ENCODE measurements at regions not wholly inside any gene's neighbourhood (a gene's known extent, or its start where the extent isn't known, plus 50 kb on each side); places are given as distances from the start of the nearest gene placed in this dataset.
"Not testable (repeated sequence)": the region's sequence is repeated elsewhere in the genome, so short reads cannot be mapped to it uniquely, and the experiment has no call there.

DNA sequence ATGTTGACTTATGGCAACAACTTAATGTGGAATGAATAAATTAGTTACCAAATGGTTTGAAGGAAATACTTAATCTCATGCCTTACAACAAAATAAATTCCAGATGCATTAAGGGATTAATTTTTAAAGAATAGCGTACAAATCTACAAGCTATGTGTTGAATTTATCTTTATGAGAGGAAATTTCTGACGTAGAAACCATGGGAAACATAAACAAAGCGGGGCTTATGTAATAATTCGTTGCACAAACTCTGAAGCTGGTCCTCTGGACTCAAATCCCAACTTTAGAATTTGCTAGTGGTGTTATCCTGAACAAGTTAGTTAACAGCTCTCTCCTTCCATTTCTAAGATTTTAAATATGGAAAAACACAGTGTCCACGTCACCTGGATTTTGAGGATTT lies 137.4 kb upstream of the CALCR start:
- no peaks in the 10 kb centered on the region for H3F3A ChIP-seq (ENCODE audit: insufficient read depth, low read length)
- H3K9me3 ChIP-seq (ENCODE audit: low read length): no peaks in the 10 kb centered on the region
- TF ChIP-seq, protein P1, sequence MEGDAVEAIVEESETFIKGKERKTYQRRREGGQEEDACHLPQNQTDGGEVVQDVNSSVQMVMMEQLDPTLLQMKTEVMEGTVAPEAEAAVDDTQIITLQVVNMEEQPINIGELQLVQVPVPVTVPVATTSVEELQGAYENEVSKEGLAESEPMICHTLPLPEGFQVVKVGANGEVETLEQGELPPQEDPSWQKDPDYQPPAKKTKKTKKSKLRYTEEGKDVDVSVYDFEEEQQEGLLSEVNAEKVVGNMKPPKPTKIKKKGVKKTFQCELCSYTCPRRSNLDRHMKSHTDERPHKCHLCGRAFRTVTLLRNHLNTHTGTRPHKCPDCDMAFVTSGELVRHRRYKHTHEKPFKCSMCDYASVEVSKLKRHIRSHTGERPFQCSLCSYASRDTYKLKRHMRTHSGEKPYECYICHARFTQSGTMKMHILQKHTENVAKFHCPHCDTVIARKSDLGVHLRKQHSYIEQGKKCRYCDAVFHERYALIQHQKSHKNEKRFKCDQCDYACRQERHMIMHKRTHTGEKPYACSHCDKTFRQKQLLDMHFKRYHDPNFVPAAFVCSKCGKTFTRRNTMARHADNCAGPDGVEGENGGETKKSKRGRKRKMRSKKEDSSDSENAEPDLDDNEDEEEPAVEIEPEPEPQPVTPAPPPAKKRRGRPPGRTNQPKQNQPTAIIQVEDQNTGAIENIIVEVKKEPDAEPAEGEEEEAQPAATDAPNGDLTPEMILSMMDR (IDR thresholded peaks at IDR 0.05; ENCODE audit: low read length): no peak
- TF ChIP-seq EZH2 (IDR thresholded peaks at IDR 0.05; ENCODE audit: borderline replicate concordance, low read length): no peak
- H3K9me2 ChIP-seq (ENCODE audit: low read depth, low read length): no peaks in the 10 kb centered on the region
- no peaks in the 10 kb centered on the region for H4K20me1 ChIP-seq (ENCODE audit: insufficient read depth, low read length)
- no peak overlapping the region for H3K4me2 ChIP-seq (ENCODE audit: low read length)
- H3K9ac ChIP-seq (ENCODE audit: low read length): no peak overlapping the region
- H3K4me3 ChIP-seq (ENCODE audit: low read depth, low read length, poor library complexity, severe bottlenecking): no peak overlapping the region
- H3K36me3 ChIP-seq (ENCODE audit: insufficient read depth, low read length): no peaks in the 10 kb centered on the region
- no peaks in the 10 kb centered on the region for H3K27me3 ChIP-seq (ENCODE audit: insufficient read depth, low read length)
- no peaks in the 10 kb centered on the region for H3K4me1 ChIP-seq (ENCODE audit: insufficient read depth, low read length, severe bottlenecking)
- no peaks in the 10 kb centered on the region for H3K79me2 ChIP-seq (ENCODE audit: insufficient read depth, low read length)
- H3K27ac ChIP-seq (ENCODE audit: low read depth, low read length, poor library complexity, severe bottlenecking): no peak overlapping the region
- no peak overlapping the region for H2AFZ ChIP-seq (ENCODE audit: low read length)

DNA sequence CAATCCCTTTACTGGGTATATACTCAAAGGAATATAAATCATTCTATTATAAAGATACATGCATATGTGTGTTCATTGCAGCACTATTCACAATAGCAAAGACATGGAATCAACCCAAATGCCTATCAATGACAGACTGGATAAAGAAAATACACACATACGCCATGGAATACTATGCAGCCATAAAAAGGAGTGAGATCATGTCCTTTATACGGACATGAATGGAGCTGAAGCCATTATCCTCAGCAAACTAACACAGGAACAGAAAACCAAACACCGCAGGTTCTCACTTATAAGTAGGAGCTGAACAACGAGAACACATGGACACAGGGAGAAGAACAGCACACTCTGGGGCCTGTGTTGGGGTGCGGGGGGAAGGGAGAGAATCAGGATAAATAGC lies 133.7 kb upstream of the CALCR start:
- H3K36me3 ChIP-seq (ENCODE audit: insufficient read depth, low read length); H3K27ac ChIP-seq (ENCODE audit: low read depth, low read length, poor library complexity, severe bottlenecking); H4K20me1 ChIP-seq (ENCODE audit: insufficient read depth, low read length); H3K4me3 ChIP-seq (ENCODE audit: low read depth, low read length, poor library complexity, severe bottlenecking); H3K4me1 ChIP-seq (ENCODE audit: insufficient read depth, low read length, severe bottlenecking); H3K79me2 ChIP-seq (ENCODE audit: insufficient read depth, low read length); H3K9me2 ChIP-seq (ENCODE audit: low read depth, low read length); H3F3A ChIP-seq (ENCODE audit: insufficient read depth, low read length); H3K4me2 ChIP-seq (ENCODE audit: low read length); H3K9me3 ChIP-seq (ENCODE audit: low read length); H3K27me3 ChIP-seq (ENCODE audit: insufficient read depth, low read length); H3K9ac ChIP-seq (ENCODE audit: low read length); H2AFZ ChIP-seq (ENCODE audit: low read length): not testable (repeated sequence)

DNA sequence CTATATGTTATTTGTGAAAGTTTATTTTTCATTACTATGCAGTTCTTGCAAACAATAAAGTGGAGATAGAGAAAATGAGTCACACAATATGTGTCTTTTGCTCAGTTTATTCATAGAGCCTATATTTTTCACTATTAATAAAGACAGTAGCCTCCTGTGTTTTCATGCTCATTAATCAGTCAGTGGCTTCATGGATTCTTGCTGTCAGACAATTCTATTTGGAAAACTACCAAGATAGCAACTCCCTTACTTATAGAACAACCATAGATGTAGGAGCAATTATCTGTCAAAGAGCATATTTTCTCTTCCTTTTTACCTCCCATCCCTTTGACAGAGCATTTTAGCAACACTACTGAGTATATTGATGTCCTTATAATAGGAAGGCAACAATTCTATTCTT lies 132.7 kb upstream of the CALCR start:
- Histone ChIP-seq H3K79me2 (ENCODE audit: insufficient read depth, low read length) (no peaks in the 10 kb centered on the region), H3K9ac (ENCODE audit: low read length) (no peak overlapping the region), H2AFZ (ENCODE audit: low read length) (no peak overlapping the region), H3K4me3 (ENCODE audit: low read depth, low read length, poor library complexity, severe bottlenecking) (no peak overlapping the region), H3K9me3 (ENCODE audit: low read length) (no peaks in the 10 kb centered on the region), H3K27me3 (ENCODE audit: insufficient read depth, low read length) (no peaks in the 10 kb centered on the region), H4K20me1 (ENCODE audit: insufficient read depth, low read length) (no peaks in the 10 kb centered on the region), H3K4me1 (ENCODE audit: insufficient read depth, low read length, severe bottlenecking) (no peaks in the 10 kb centered on the region), H3K4me2 (ENCODE audit: low read length) (no peak overlapping the region), H3K9me2 (ENCODE audit: low read depth, low read length) (no peaks in the 10 kb centered on the region), H3F3A (ENCODE audit: insufficient read depth, low read length) (no peaks in the 10 kb centered on the region), H3K27ac (ENCODE audit: low read depth, low read length, poor library complexity, severe bottlenecking) (no peak overlapping the region), H3K36me3 (ENCODE audit: insufficient read depth, low read length) (no peaks in the 10 kb centered on the region)
- TF ChIP-seq, protein P1 (IDR thresholded peaks at IDR 0.05; ENCODE audit: low read length): no peak
- TF ChIP-seq EZH2 (IDR thresholded peaks at IDR 0.05; ENCODE audit: borderline replicate concordance, low read length): no peak

DNA sequence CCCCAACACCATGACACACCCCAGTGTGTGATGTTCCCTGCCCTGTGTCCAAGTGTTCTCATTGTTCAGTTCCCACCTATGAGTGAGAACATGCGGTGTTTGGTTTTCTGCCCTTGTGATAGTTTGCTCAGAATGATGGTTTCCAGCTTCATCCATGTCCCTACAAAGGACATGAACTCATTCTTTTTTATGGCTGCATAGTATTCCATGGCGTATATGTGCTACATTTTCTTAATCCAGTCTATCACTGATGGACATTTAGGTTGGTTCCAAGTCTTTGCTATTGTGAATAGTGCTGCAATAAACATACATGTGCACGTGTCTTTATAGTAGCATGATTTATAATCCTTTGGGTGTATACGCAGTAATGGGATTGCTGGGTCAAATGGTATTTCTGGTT lies 131.6 kb upstream of the CALCR start:
- not testable (repeated sequence) for H3K4me2 ChIP-seq (ENCODE audit: low read length); H4K20me1 ChIP-seq (ENCODE audit: insufficient read depth, low read length); H3K79me2 ChIP-seq (ENCODE audit: insufficient read depth, low read length); H3K4me3 ChIP-seq (ENCODE audit: low read depth, low read length, poor library complexity, severe bottlenecking); H3F3A ChIP-seq (ENCODE audit: insufficient read depth, low read length); H3K27ac ChIP-seq (ENCODE audit: low read depth, low read length, poor library complexity, severe bottlenecking); H3K27me3 ChIP-seq (ENCODE audit: insufficient read depth, low read length); H3K4me1 ChIP-seq (ENCODE audit: insufficient read depth, low read length, severe bottlenecking); H2AFZ ChIP-seq (ENCODE audit: low read length); H3K9ac ChIP-seq (ENCODE audit: low read length); H3K9me2 ChIP-seq (ENCODE audit: low read depth, low read length); H3K9me3 ChIP-seq (ENCODE audit: low read length); H3K36me3 ChIP-seq (ENCODE audit: insufficient read depth, low read length)
